ENCODE measurements at regions not wholly inside any gene's neighbourhood (a gene's known extent, or its start where the extent isn't known, plus 50 kb on each side); places are given as distances from the start of the nearest gene placed in this dataset.

DNA sequence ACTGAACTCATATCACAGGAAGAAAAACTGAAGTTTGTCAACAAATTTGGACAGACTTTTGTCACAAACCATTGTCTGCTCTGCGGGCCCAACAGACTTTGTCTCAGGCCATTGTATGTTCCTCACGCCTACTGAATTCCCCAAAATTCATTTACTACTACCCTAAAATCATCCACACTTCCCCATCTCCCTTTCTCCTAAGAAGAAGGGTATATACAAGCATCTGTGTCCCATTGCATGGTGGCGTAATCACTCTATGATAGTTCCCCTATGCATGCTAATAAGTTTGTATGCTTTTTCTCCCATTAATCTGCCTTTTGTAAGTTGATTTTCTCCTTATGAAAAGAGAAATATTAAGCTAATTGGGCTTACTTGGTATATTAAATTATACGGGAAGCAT is 54.9 kb upstream of the ATF3 start:
- TF ChIP-seq, protein P1, sequence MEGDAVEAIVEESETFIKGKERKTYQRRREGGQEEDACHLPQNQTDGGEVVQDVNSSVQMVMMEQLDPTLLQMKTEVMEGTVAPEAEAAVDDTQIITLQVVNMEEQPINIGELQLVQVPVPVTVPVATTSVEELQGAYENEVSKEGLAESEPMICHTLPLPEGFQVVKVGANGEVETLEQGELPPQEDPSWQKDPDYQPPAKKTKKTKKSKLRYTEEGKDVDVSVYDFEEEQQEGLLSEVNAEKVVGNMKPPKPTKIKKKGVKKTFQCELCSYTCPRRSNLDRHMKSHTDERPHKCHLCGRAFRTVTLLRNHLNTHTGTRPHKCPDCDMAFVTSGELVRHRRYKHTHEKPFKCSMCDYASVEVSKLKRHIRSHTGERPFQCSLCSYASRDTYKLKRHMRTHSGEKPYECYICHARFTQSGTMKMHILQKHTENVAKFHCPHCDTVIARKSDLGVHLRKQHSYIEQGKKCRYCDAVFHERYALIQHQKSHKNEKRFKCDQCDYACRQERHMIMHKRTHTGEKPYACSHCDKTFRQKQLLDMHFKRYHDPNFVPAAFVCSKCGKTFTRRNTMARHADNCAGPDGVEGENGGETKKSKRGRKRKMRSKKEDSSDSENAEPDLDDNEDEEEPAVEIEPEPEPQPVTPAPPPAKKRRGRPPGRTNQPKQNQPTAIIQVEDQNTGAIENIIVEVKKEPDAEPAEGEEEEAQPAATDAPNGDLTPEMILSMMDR (IDR thresholded peaks at IDR 0.05; ENCODE audit: unreplicated experiment): no peak
- no peak overlapping the region for H3K27ac Mint-ChIP-seq
- no peaks in the 10 kb centered on the region for H3K27me3 Mint-ChIP-seq (ENCODE audit: low read depth)
- peaks cover 6% of the 10 kb centered on the region for H3K4me1 Mint-ChIP-seq
- peaks cover 5% of the 10 kb centered on the region for H3K9me3 Mint-ChIP-seq
- H3K4me3 Mint-ChIP-seq: no peak overlapping the region
- DNase-seq (ENCODE audit: low spot score in 2 of 2, unreplicated experiment in 2 of 2): no peak
- H3K36me3 Mint-ChIP-seq: peaks cover 2% of the 10 kb centered on the region

DNA sequence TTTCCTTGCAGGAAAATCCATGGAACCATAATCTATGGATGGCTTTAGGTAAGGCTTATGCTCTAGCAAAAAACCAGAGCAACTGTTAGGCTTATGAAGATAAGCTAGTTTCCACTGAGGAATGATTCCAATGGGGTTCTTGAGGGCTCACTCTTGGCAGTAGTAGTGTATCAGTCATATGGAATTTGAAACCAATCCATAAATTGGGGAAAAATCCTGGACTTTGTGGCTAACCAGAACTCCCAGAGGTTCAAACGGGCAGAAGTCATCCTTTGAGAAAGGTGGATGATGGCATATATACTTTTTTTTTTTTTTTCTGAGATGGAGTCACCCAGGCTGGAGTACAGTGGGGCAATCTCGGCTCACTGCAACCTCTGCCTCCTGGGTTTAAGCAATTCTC is 54.2 kb upstream of the ATF3 start:
- Mint-ChIP-seq H3K4me1 (peaks cover 8% of the 10 kb centered on the region), H3K27ac (no peak overlapping the region), H3K36me3 (peaks cover 2% of the 10 kb centered on the region), H3K4me3 (no peak overlapping the region), H3K9me3 (peaks cover 5% of the 10 kb centered on the region), H3K27me3 (ENCODE audit: low read depth) (no peaks in the 10 kb centered on the region)
- TF ChIP-seq, protein P1 (IDR thresholded peaks at IDR 0.05; ENCODE audit: unreplicated experiment): no peak
- no peak for DNase-seq (ENCODE audit: low spot score in 2 of 2, unreplicated experiment in 2 of 2)

DNA sequence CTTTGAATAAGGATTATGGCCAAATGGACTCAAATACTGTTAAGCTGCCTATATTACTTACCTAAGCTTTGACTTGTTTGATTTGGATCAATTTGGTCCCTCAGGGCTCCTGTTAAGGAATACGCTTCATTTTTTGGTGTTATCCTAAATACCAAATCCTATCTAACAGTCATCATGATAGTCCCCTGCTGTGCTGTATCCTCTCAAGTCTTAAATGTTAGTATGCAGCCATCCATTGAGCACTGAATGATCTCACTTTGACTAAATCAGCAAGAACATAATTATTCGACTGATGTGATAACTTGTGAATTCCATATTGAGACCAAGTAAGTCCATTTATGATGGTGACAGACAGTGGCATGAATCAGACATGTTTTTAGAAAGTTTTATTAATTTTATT is 53.1 kb upstream of the ATF3 start:
- Mint-ChIP-seq H3K9me3 (peaks cover 5% of the 10 kb centered on the region), H3K27ac (no peak overlapping the region), H3K36me3 (peaks cover 2% of the 10 kb centered on the region), H3K4me1 (peaks cover 8% of the 10 kb centered on the region), H3K4me3 (no peak overlapping the region), H3K27me3 (ENCODE audit: low read depth) (no peaks in the 10 kb centered on the region)
- TF ChIP-seq, protein P1 (IDR thresholded peaks at IDR 0.05; ENCODE audit: unreplicated experiment): no peak
- DNase-seq (ENCODE audit: low spot score in 2 of 2, unreplicated experiment in 2 of 2): no peak

DNA sequence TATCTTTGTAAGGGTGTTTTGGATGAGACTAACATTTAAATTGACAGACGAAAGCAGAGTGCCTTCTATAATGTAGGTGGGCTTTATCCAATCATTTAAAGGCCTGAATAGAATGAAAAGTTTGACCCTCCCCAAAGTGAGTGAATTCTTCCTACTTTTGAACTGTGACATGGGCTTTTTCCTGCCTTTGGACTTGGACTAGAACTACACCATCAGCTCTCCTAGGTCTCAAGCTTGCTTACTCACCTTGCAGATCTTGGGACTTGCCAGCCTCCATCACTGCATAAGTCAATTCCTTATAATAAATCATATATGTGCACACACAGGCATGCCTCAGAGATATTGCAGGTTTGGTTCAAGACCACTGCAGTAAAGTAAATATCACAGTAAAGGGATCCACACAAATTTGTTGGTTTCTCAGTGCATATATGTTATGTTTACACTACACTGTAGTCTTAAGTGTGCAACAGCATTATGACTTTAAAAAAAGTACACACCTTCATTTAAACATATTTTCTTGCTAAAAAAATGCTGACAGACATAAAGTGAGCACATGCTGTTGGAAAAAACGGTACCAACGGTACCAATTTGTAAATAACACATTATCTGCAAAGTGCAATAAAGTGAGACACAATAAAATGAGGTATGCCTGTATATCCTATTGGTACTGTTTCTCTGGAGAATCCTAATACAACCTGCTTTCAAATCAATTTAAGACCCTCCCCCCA is 51.6 kb upstream of the ATF3 start:
- peaks cover 5% of the 10 kb centered on the region for H3K9me3 Mint-ChIP-seq
- H3K27ac Mint-ChIP-seq: peak overlapping the region; percentile 47
- H3K36me3 Mint-ChIP-seq: peaks cover 2% of the 10 kb centered on the region
- TF ChIP-seq, protein P1 (IDR thresholded peaks at IDR 0.05; ENCODE audit: unreplicated experiment): no peak
- peak overlapping the region; percentile 69 for H3K4me3 Mint-ChIP-seq
- no peak for DNase-seq (ENCODE audit: low spot score in 2 of 2, unreplicated experiment in 2 of 2)
- H3K27me3 Mint-ChIP-seq (ENCODE audit: low read depth): no peaks in the 10 kb centered on the region
- H3K4me1 Mint-ChIP-seq: peaks cover 8% of the 10 kb centered on the region

DNA sequence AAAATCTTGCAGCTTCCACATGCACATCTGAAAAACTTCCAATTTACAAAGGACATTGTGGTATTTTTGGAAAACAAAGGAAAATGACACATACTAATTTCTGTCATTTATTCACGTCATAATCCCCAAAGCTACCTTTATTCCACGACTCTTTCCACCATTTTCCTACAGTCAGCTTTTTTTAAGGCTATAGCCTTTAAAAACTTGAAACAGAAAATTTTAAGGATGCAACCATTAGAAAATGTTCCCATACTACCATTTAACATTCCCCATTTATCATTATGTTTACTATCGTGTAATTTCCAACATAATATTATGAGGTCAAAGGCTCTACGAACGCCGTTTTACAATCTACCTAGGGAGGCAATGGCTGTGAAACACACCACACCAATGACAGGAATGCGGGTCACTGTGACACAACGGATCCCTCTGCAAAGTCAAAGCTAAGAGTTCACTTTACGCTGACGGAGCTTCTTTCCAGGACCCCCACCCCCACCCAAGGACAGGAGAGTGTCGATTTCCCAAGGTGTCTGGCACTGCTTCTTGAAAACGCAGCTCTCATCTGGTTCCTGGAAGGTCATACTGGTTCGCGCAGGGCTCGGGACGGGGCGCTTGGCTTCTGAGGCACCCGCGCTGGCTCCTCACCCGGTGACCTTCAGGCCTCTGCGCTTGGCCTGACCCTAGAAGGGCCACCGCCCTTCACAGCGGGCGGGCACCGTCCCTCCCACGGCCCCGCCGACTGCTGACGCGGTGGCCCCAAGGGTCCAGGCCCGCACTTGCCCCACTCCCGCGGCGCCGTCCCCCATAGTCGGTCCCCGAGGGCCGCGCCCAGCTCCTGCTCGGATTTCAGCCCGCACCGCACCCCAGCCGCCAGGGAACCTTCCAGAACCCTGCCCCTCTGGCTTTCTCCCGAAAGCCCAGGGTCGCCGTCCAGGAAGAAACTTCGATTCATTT is 50.5 kb upstream of the ATF3 start:
- Mint-ChIP-seq H3K36me3 (peaks cover 2% of the 10 kb centered on the region), H3K4me1 (peaks cover 8% of the 10 kb centered on the region), H3K27ac (peak overlapping the region; percentile 96), H3K9me3 (peaks cover 8% of the 10 kb centered on the region), H3K4me3 (peak overlapping the region; percentile 69), H3K27me3 (ENCODE audit: low read depth) (no peaks in the 10 kb centered on the region)
- TF ChIP-seq, protein P1 (IDR thresholded peaks at IDR 0.05; ENCODE audit: unreplicated experiment): no peak
- DNase-seq (ENCODE audit: low spot score in 2 of 2, unreplicated experiment in 2 of 2): peak; percentile 37 to 72
